DMS114 treated with DMSO at 0.1 percent for 48 hours (cell line): ENCODE measurements at regions not wholly inside any gene's neighbourhood (a gene's known extent, or its start where the extent isn't known, plus 50 kb on each side); places are given as distances from the start of the nearest gene placed in this dataset.
"Not testable (repeated sequence)": the region's sequence is repeated elsewhere in the genome, so short reads cannot be mapped to it uniquely, and the experiment has no call there.

Experiments
- DNase-seq: peaks from one replicate; lab custom pipeline; 2025; ENCODE audit not compliant: unreplicated experiment; lab: John Stamatoyannopoulos, UW

DNA sequence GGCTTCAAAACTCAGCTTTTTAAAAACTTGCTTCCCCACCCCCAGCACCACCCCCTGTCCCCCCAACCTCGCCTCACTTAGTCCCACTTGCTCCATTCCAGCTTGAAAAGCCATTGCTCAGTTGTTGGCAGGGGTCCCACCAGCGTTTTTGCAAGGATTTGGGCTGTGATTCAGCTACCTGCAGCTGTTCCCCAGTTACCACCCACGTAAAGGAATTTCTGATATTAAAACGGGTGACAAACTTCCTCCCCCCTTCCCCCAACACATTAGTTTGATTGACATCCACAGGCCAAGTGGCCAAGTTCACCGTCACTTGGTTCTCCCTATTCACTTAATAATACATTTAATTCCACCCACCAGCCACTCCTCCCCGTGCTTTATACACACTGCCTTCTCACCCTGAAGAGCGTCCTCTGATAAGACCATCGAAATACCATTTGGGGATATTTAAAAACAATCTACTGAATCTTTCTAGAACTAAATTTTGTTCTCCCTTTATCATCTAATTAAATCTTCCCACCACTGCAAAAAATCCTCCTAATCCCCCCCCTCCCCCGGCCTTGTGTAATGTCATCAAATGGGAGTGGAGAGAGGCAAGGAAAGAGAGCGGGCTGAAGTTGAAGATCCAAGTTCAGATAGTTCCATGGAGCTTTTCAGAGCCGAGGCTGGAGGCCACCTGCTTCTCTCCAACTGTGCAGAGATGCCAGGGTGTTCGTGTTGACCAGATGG lies 55.1 kb downstream of the SOX9 start:
- DNase-seq, result no peak

DNA sequence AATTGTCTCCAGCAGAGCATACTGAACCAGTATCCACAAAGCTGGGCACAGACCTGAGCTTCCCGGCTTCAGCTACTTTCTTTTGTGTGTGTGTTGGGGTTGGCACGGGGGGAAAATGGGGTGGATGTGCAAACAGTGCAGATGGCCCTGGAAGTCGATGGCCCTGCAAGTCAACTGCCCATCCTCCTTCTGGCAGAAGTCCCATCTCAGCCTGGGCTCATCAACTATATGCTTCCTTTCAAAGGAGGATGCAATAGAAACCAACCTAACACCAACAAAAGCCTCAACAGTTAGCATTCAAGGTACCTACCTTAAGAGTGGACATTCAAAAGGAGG lies 55.7 kb downstream of the SOX9 start:
- no peak for DNase-seq

DNA sequence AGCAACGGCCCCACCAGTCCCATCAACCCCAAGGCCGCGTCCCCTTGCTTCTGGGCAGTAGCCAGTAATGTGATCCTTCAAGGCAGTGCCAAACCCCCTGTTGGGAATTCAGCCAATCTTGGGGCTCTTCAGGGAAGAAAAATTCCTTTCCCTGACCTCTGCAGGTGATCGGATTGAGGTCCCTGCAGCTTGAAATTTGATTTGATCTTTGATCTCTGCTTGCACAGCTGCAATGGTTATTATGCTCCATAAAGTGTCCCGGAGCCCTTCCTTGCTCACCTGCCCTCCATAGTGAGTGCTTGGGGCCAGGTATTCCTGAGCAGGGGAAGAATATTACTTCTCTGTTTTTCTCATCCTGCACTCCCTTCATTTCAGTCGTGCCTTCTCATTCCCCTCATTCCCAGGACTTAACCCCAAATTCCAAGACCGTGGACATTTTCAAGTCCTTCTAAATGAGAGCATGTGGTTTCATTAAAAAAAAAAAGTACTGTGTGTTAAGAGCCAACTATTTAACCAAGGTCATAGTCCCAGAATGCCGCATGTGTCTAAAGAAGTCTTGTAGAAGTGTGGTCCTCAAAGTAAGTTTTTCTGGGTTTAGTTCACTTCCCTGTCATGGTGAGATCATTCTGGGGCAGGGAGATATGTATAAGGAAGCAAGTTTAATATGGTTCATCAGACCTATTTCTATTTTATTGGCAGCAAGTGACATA lies 56.3 kb downstream of the SOX9 start:
- DNase-seq, result no peak

DNA sequence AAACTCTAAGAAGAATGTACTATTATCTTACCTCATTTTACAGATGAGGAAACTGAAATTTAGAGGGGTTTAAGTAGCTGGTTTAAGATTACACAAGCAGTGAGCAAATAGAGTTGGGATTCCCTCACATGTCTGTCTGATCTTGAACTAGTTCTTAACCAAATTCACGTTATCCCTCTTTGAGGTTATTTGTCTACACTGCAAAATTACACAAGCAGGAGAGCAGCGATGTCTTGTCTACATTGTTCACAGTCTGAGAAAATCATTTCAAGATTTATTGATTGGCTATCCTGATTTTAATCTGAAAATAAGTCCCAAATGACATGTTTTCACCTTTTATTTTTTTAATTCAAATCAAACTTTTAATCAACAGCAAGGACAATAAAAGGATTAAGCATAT lies 56.9 kb downstream of the SOX9 start:
- no peak for DNase-seq

DNA sequence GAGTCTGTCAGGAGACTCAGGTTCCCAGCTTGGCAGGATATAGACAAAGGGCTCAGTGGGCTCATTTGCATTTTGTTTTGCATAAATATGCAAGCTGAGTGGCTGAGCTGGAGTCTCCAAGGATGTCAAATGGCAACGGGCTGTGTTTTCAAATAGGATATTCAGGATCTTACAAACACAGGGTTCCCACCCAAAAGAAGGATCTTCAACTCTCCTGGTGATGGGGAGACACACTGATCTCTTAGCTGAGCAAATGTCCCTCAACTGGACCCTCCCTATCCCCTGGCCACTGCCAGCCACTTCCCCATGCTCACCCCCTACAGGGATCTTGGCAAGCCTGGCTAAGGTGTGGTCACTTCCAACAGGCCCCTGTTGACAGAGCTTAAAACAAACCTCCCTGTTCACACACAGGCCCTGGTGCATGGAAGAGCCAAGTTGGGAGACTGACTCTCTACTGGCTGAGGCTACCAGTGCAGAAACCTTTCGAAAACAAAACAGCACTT lies 61.6 kb downstream of the SOX9 start:
- no peak for DNase-seq

DNA sequence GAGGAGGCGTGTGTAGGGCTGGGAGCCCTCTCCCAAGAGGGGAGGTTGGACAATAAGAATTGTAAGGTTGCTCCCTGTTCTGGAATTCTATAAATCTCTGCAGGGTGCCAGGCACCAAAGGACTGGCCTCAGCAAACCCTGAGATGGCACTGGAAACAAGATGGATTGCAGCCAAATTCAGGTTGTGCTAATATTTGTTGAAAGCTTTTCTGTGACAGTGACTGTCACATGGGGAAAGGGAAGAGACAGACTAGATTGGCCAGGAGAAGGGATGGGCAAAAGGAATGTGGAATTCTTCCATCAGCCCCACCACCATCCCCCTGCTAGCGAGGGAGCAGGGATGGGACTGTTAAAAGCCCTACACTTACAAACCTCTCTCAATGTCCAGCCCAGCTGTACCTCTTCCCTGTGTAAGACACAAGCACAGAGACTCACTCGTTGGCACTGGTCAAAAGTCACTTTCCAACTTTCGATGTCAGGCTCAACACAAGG lies 62.4 kb downstream of the SOX9 start:
- DNase-seq, result no peak

DNA sequence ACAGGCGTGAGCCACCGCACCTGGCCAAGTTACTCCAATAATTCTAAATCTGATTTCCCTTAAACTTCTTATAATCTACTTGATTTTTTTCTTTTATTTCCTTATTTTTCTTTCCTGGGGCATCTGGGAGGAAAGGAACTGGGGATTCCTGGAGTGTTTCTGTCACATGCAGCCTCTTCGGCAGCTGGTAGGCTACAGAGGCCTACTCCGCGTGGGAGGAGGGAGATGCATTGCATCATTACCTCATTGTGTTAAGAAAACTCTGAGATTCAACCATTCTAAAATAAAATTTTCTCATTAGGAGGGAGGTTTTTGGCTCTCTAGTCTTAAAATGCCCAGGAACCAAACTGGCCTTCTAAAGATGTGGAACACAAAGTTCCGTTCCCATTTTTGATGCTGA lies 64.0 kb downstream of the SOX9 start:
- no peak for DNase-seq

DNA sequence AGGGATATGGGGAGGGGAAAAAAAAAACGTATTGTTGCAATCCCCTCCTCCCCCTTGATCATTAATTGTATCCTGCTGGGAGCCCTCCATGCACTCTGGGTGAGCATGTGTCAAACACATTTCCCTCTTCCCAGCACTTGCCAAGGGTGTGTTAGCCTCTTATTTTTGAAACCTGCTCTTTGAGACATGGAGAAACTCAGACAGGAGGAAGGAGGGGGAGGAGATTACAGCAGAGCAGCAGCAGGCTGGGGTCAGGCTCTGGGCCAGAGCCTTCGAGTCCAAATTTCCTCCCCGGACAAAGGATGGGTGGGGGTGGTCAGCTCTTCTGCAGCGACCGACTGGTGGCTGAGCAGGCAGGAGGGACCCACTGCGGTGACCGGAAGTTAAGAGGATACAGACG lies 64.7 kb downstream of the SOX9 start:
- DNase-seq, result no peak

DNA sequence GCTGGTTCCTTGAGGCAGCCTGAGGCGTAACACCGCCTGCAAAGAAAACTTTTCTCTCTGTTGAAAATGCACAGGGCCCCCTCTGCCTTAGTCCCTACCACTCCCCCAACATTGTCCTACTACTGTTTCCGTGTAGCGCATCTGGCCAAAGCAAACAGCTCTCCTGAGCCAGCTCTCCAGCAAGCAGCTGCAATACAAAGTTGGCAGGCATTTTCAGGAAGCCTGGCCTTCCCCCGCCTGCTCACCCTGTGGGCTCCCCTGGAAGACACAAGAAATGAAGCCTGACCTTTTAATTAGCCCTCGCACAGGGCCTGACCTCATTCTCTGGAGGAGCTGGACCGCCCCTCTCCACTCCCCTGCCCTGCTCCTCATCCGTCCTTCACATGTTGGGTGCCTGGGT lies 66.7 kb downstream of the SOX9 start:
- DNase-seq, result no peak

DNA sequence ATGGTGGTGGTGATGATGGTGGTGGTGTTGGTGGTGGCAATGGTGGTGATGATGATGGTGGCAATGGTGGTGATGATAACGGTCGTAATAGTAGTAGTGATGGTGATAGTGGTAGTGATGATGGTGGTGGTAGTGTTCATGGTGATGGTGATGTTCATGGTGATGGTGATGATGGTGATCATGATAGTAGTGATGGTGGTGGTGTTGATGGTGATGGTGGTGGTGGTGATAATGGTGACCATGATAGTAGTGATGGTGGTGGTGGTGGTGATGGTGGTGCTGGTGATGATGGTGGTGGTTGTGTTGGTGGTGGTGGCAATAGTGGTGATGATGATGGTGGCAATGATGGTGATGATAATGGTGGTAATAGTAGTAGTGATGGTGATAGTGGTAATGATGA lies 68.0 kb downstream of the SOX9 start:
- DNase-seq, result no peak

DNA sequence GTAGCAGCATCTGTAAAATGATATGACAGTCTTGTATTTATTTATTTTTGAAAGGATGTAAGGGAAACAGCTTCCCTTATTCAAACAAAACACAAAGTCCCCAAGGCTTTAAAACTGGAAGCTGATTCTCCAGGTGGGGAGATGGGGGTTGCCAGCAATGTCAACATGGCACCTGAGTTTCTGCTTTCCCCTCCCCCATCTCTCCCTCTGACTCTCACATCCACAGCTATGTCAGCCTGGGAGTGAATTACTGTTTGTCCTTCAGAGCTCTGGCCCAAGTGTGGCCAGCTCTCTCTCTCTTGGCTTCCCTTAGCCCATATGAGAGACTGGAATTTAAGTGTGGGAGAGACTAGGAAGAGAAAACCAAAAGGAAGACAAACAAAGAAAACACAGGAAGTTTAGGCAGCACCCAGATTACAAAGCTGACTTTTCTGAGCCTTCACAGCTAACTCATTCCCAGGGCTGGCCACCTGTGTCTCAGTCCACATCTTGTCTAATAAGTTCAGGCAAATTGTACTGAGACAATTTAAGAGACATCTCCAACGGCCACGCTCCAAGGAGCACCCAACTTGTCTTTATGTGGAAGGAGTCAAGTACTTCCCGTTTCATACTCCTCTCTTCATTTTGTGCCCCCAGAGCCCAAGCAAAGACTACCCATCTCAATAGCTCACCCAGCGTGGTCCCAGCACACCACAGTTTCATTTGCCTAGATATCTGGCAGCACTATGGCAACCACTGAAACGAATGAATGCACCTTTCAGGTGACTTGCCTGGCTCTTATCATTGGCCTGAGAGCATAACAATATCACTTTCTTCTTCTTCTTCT lies 69.2 kb downstream of the SOX9 start:
- no peak for DNase-seq

DNA sequence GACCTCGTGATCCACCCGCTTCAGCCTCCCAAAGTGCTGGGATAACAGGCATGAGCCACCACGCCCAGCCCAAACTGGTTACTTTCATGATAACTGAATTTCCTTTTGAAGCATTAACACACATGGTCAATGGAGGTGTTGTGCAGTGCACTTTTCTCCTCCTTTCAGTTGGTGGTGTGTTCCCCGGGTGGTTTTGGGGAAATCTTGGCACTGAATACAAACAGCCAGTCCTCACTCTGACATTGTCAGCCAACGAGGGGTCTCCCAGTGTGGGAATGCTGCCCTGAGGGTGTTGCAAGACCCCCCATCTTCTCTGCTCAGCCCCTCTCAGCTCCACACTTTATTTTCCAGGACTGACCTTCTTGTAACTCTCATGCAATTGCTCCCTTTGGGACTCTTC lies 70.5 kb downstream of the SOX9 start:
- no peak for DNase-seq

DNA sequence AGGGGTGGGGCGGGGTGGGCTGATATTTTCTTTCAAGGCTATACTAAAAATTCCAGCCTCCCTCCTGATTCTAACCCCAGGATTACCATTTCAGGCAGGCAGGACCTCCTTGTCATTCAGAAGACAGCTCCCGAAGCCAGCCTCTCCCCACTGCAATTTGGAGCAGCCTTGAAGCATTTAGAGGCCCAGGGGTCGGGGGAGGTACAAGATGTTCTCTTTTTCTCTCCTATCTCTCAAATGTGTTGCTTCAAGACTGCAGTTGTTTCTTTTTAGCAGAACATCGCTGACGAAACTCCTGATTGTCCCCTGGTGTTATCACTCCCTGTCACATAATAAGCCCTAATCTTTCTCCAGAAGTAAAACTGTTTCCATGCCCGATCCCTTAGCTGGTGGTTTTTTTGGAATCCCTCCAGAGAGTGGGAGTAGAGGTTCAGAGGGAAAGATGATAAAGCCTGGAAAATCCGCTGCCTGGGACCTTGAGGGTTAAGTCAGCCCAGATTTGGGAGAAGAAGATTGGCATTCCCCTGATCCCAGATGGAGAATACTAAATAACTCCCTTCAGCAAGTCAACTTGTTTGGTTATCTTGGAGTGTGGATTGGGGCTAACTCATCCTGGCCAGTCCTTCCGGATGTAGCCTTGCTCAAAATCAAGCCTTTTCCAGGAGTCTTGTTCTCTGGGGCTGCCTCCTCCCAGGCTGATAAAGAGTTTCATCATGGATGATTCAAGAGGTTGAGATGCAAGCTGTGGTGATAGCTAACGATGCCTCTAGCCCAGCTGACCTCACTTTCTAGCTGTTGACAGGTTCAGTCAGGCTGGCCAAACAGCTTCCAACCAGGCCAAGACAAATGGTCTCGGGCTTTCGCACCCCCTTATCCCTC lies 71.3 kb downstream of the SOX9 start:
- no peak for DNase-seq

DNA sequence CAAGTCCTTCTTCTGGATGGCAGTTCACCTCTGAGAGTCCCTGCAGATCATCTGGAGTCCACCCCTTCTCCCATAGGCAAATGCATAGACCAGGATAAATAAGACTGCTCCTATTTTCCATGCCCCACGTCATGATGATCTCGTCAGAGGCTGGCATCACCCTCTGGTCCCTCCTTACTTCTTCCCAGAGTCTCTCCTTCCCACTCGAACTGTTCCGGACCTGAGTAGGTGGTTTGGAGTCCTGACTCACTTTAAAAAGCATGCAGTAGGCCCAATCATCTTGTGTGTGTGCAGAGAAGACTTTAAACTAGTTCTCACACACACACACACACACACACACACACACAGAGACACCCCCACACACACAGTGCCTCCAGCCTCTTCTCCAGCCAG lies 72.0 kb downstream of the SOX9 start:
- DNase-seq, result no peak

DNA sequence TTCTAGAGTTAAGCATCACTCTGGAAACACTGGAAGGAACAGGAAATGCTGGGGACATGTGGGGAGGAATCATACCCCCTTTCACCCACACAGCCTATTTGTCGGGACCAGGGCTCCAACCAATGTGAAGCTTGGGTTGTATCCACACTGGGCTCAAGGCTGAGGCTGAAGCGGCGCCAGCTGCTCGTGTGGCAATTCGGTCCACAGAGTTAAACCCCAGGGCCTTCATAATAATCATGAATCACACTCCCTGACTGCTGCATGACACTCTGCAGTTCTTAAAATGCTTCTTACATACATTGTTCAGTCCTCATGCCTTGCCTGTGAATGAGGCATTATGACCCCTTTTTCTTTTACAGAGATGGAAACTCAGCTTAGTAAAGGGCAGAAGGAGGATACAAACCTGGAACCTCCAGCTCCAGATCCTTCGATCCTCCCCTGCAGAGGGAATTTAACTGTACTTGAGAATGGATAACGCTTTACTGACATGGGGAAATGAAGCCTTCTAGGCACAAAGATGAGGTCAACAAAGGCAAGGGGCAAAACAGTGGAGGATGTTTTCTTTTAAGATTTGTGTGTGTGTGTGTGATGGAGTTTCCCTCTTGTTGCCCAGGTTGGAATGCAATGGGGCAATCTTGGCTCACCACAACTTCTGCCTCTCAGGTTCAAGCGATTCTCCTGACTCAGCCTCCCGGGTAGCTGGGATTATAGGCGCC lies 72.7 kb downstream of the SOX9 start:
- DNase-seq, result no peak

DNA sequence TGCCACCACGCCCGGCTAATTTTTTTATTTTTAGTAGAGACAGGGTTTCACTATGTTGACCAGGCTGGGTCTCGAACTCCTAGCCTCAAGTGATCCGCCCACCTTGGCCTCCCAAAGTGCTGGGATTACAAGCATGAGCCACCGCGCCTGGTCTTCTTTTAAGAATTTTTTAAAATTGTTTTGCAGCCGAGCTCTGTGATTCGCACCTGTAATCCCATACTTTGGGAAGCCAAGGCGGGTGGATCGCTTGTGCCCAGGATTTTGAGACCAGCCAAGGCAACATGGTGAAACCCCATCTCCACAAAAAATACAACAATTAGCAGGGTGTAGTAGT lies 73.3 kb downstream of the SOX9 start:
- DNase-seq, result not testable (repeated sequence)

DNA sequence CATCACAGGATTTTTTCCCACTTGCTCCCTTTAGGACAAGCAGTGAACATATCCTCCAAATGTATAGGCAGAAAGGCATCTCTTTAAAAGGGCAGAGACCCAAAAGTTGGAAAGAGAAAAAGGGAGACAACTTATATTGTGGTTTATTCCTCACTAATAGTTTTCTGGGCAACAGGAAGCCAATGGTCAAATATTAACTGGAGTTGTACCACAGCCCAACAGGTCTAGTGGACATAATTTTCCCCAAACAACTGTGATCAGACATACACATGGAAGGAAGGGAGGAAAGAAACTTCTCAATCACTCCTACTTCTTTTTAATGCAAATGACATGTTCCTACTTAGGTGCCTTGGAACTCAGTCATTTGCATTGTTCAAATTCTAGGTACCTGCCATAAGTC lies 78.4 kb downstream of the SOX9 start:
- no peak for DNase-seq

DNA sequence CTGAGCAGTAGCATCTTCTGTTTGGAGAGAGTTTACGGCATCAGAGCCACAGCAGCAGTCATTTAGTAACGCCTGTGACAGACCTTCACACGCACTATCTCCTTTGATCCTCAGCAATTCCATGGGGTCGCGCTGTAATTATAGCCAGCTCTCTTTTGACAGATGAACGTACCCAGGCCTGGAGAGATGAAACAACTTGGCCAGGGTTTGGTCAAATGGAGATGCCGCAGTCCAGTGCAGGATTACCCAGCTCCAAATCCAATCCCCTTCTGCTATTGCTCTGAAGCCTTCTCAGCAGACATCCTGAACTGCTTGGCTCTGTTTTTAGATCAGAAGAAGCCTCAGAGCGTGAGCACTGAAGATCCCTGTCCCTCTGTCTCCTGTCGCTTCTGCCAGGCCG lies 83.9 kb downstream of the SOX9 start:
- DNase-seq, result no peak

DNA sequence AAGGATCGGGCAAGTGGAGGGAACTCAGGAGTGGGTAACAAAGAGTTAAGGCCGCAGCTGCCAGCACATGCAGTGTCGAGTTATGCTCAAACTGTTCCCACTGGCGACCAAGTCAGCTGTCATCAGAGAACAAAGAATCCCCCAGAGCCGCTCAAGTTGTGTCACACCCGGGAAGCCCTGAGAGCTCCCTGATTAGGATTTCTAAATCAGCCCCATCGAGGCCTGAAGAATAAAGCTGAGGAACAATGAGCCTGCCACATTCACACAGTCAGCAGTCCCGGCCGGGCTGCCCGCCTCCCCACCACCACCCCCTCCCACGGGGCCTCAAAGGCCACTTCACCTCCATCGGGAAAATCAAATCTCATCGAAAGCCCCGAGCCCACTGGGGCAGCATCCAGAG lies 84.5 kb downstream of the SOX9 start:
- no peak for DNase-seq

DNA sequence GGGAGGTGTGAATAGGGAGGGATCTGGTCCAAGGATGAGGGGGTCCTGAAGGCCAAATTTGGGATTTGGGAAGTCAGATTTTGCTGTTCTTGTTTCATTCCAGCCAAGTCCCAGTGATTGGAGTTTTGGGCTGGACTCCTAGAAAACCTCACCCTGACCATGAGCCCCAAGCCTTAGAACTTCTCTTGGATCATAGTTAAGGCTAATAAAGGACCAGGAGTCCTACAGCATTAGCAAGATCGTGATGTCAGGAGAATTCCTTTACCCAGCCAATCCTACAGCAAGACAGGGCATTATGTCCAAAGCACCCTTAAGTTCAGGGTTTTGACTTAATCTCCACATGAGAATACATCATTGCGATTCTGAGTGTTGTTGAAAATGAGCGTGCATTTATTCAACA lies 85.0 kb downstream of the SOX9 start:
- no peak for DNase-seq
